HEK293T (cell line): ENCODE measurements at regions not wholly inside any gene's neighbourhood (a gene's known extent, or its start where the extent isn't known, plus 50 kb on each side); places are given as distances from the start of the nearest gene placed in this dataset.
"Not testable (repeated sequence)": the region's sequence is repeated elsewhere in the genome, so short reads cannot be mapped to it uniquely, and the experiment has no call there.

Experiments
- CTCF ChIA-PET: fragments of 350-600 bp; formaldehyde crosslinking; extraction: SDS; loops from one replicate; lab custom pipeline; 2021; ENCODE audit warnings: antibody characterized with exemption, inconsistent platforms; lab: Yijun Ruan, JAX
- POLR2A ChIA-PET: fragments of 350-600 bp; formaldehyde crosslinking; extraction: SDS; loops from one replicate; lab custom pipeline; 2020; ENCODE audit warnings: antibody characterized with exemption, inconsistent platforms; lab: Yijun Ruan, JAX
- DNase-seq: peaks from one replicate; pipeline ENCODE4 v3.0.0; 2012; ENCODE audit warnings: mixed read lengths; ENCODE audit errors: extremely low spot score

GRCh38 chr2:89154247-89154682 lies 462.8 kb downstream of the RPIA start:
- POLR2A ChIA-PET, CTCF ChIA-PET, DNase-seq: not testable (repeated sequence)

- DNase-seq, CTCF ChIA-PET, POLR2A ChIA-PET: not testable (repeated sequence)
These were observed 468.8 kb downstream of the RPIA start for GRCh38 chr2:89160306-89160705.

- CTCF ChIA-PET: interaction anchor here (0.6 kb wide), 1 partner anchor 969 kb away, joined by 3 read pairs; no protein-coding TSS in a partner anchor
- POLR2A ChIA-PET, DNase-seq: not testable (repeated sequence)
These were observed 470.2 kb downstream of the RPIA start for GRCh38 chr2:89161626-89162025.

GRCh38 chr2:89170506-89171173 lies 479.2 kb downstream of the RPIA start:
- POLR2A ChIA-PET, CTCF ChIA-PET, DNase-seq: not testable (repeated sequence)

GRCh38 chr2:89171174-89171519 lies 479.7 kb downstream of the RPIA start:
- POLR2A ChIA-PET, CTCF ChIA-PET, DNase-seq: not testable (repeated sequence)

- DNase-seq, POLR2A ChIA-PET, CTCF ChIA-PET: not testable (repeated sequence)
These were observed 485.5 kb downstream of the RPIA start for GRCh38 chr2:89177004-89177403.

GRCh38 chr2:89182221-89182620 lies 490.7 kb downstream of the RPIA start:
- CTCF ChIA-PET: not testable (repeated sequence)

GRCh38 chr2:89184746-89185145 lies 493.3 kb downstream of the RPIA start:
- CTCF ChIA-PET, DNase-seq, POLR2A ChIA-PET: not testable (repeated sequence)

More at GRCh38 chr2:89182221-89182620, 490.7 kb downstream of the RPIA start:
- DNase-seq, POLR2A ChIA-PET: not testable (repeated sequence)

GRCh38 chr2:89195636-89196251 lies 504.3 kb downstream of the RPIA start:
- not testable (repeated sequence) for DNase-seq

GRCh38 chr2:89196719-89197118 lies 505.2 kb downstream of the RPIA start:
- POLR2A ChIA-PET, DNase-seq, CTCF ChIA-PET: not testable (repeated sequence)

More at GRCh38 chr2:89195636-89196251, 504.3 kb downstream of the RPIA start:
- POLR2A ChIA-PET, CTCF ChIA-PET: not testable (repeated sequence)

GRCh38 chr2:89198026-89198425 lies 506.6 kb downstream of the RPIA start:
- POLR2A ChIA-PET, CTCF ChIA-PET, DNase-seq: not testable (repeated sequence)

GRCh38 chr2:89199453-89200246 lies 508.2 kb downstream of the RPIA start:
- CTCF ChIA-PET, DNase-seq, POLR2A ChIA-PET: not testable (repeated sequence)

- DNase-seq, CTCF ChIA-PET, POLR2A ChIA-PET: not testable (repeated sequence)
These were observed 508.7 kb downstream of the RPIA start for GRCh38 chr2:89200247-89200527.

- CTCF ChIA-PET, POLR2A ChIA-PET, DNase-seq: not testable (repeated sequence)
These were observed 511.0 kb downstream of the RPIA start for GRCh38 chr2:89202518-89202917.

- CTCF ChIA-PET, POLR2A ChIA-PET: not testable (repeated sequence)
- DNase-seq: peak; percentile 17
These were observed 513.7 kb downstream of the RPIA start for GRCh38 chr2:89205153-89205552.

- DNase-seq, CTCF ChIA-PET, POLR2A ChIA-PET: not testable (repeated sequence)
These were observed 516.9 kb downstream of the RPIA start for GRCh38 chr2:89208144-89208932.

GRCh38 chr2:89213151-89213550 lies 521.7 kb downstream of the RPIA start:
- DNase-seq, POLR2A ChIA-PET, CTCF ChIA-PET: not testable (repeated sequence)

- CTCF ChIA-PET, POLR2A ChIA-PET, DNase-seq: not testable (repeated sequence)
These were observed 522.3 kb downstream of the RPIA start for GRCh38 chr2:89213811-89214210.
